ENCODE measurements at regions not wholly inside any gene's neighbourhood (a gene's known extent, or its start where the extent isn't known, plus 50 kb on each side); places are given as distances from the start of the nearest gene placed in this dataset.

DNA sequence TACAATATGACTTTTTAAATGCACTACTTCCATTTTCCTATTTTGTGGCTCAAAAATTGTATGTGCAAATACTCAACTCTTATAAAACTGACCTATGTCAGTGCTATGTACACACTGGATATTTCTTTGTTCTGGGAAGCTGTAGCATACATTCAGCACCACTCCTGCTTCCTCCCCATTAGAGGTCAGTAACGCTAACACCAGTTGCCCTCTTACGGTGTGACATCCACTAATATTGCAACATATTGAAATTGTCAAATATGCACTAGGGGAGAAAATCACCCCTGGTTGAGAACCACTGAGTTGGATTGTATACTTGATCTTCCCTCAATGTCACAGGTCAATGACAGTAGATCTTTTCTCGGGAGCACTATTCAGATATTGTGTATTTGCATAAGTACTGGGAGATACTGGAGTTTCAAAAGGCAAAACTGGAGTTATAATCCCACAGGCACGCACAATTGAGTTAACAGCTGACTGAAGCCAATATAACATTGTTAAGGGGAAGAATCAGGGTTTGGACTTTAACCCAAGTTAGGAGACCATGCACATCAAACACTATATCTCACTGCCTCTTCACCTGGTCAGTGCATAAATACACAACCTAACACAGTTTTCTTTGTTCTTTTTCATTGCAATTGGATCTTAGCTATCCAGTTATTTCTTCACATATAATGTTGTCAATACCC lies 1276.5 kb upstream of the MIR17HG start:
- no peak for TF ChIP-seq EZH2 (IDR thresholded peaks at IDR 0.05; ENCODE audit: low read depth, unreplicated experiment)
- TF ChIP-seq CTCF (conservative IDR thresholded peaks at IDR 0.05; ENCODE audit: low read depth in 2 of 2): no peak
- TF ChIP-seq JUNB (IDR thresholded peaks at IDR 0.05; ENCODE audit: unreplicated experiment): no peak
- TF ChIP-seq POLR2AphosphoS5 (IDR thresholded peaks at IDR 0.05; ENCODE audit: low read depth): no peak
- no peak for TF ChIP-seq REST (IDR thresholded peaks at IDR 0.05; ENCODE audit: unreplicated experiment)
- TF ChIP-seq ETS1 (IDR thresholded peaks at IDR 0.05): no peak
- TF ChIP-seq ZNF331 (CRISPR knock-in tag; IDR thresholded peaks at IDR 0.05; ENCODE audit: low read depth): no peak
- no peak for TF ChIP-seq STAT1 (IDR thresholded peaks at IDR 0.05; ENCODE audit: unreplicated experiment)
- no peak for TF ChIP-seq EZH2phosphoT487 (IDR thresholded peaks at IDR 0.05; ENCODE audit: unreplicated experiment)
- no peak for TF ChIP-seq CREB1 (CRISPR knock-in tag; IDR thresholded peaks at IDR 0.05; ENCODE audit: low read depth)

Data from GM23338 (cell line).